Kidney (tissue), 13 donors: ENCODE measurements at regions not wholly inside any gene's neighbourhood (a gene's known extent, or its start where the extent isn't known, plus 50 kb on each side); places are given as distances from the start of the nearest gene placed in this dataset.

Experiments used
- DNase-seq, 5 donors: peaks; one replicate each; pipeline ENCODE4 v3.0.0-alpha.2; 2013 to 2020
- FAIRE-seq: peaks from 2 replicates; lab custom pipeline; 2012; peaks lifted over from hg19 to GRCh38; lab: Jason Lieb, UNC
- H3K27ac ChIP-seq, 2 donors: one replicate each; pipeline ENCODE4 v1.7.0; 2013; ENCODE audit warnings: low read depth in 2 of 2, low read length in 2 of 2, inconsistent platforms in 1 of 2
- H3K27me3 ChIP-seq: one replicate; pipeline ENCODE4 v1.7.1; 2013; ENCODE audit warnings: low read length, inconsistent platforms; ENCODE audit not compliant: control insufficient read depth, insufficient read depth
- H3K36me3 ChIP-seq, 3 donors: one replicate each; pipeline versions ENCODE4 v1.7.0 to v1.7.1; 2013; ENCODE audit warnings: low read length in 3 of 3, control low read depth in 1 of 3, inconsistent platforms in 1 of 3; ENCODE audit not compliant: insufficient read depth in 3 of 3, control insufficient read depth in 2 of 3
- H3K4me1 ChIP-seq, 3 donors: one replicate each; pipeline versions ENCODE4 v1.7.0 to v1.7.1; 2013; ENCODE audit warnings: low read length in 3 of 3, inconsistent platforms in 1 of 3, low read depth in 1 of 3; ENCODE audit not compliant: control insufficient read depth in 2 of 3, insufficient read depth in 2 of 3
- H3K4me3 ChIP-seq, 3 donors: one replicate each; pipeline versions ENCODE4 v1.7.0 to v1.8.1; 2013; ENCODE audit warnings: low read length in 3 of 3, control low read depth in 1 of 3, inconsistent platforms in 1 of 3
- H3K9ac ChIP-seq, 3 donors: one replicate each; pipeline versions ENCODE4 v1.7.0 to v1.7.1; 2013; ENCODE audit warnings: low read length in 3 of 3, control low read depth in 1 of 3, inconsistent platforms in 1 of 3
- H3K9me3 ChIP-seq, 3 donors: one replicate each; pipeline versions ENCODE4 v1.7.0 to v1.7.1; 2013; ENCODE audit warnings: low read length in 3 of 3, control low read depth in 1 of 3, inconsistent platforms in 1 of 3; ENCODE audit not compliant: control insufficient read depth in 2 of 3, insufficient read depth in 1 of 3
- CTCF ChIP-seq: IDR thresholded peaks from 3 replicates; pipeline ENCODE4 v1.5.1; 2012; ENCODE audit warnings: mild to moderate bottlenecking, moderate library complexity, borderline replicate concordance; ENCODE audit not compliant: insufficient read depth; ENCODE audit errors: extremely low read depth
- intact Hi-C: fragments of 100-400 bp; cut with DNase I; formaldehyde crosslinking; loops from one replicate; pipeline ENCODE4 v1.11.1; 2022
- donor health status: control.
- donor health status: control.
- donor health status: control.
- donor health status: control.
- donor health status: control.
- donor health status: DM: yes; HTN: yes; CAD: no.
- donor health status: Normal renal cell carcinoma (clear cell type).

DNA sequence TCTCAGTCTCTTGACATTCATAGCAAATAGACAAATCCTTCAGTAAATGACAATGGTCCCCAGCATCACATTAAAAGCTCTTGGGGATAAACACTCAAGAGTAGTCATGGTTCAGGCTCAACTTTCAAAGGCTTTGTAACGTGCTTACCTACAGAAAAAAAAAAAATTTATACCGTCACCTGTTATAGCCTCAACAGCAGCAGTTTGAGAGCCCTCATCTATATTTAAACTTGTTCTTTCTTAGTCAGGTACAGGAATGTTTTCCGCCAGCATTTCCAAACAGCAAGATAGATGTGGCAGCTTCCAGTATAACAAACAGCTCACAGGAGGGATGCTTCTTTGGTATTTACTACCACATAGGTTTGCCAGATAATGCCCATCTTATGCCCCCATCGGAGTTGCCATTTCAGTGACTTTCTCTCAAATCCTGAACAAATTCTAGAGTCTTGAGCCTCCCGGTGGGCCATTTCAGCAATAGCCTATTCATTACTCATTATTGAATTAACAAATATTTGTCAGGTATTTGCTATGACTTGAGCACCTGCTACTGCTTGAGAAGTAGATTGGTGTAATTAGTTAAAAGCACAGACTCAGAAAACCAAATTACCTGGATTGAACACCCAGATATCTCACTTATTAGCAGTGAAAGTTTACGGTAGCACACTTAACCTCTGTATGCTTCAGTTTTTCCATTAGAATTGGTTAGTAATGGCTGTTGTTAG lies 470.0 kb downstream of the EBF1 start:
- intact Hi-C loops: no loop called here
- FAIRE-seq (no peak), DNase-seq (no peak)
- H3K9me3 ChIP-seq: no peaks in the 10 kb centered on the region
- H3K36me3 ChIP-seq: no peaks in the 10 kb centered on the region
- no peak overlapping the region for H3K9ac ChIP-seq
- no peaks in the 10 kb centered on the region for H3K4me1 ChIP-seq
- H3K27ac ChIP-seq: no peak overlapping the region
- H3K4me3 ChIP-seq: no peak overlapping the region
- H3K27me3 ChIP-seq: no peaks in the 10 kb centered on the region
- TF ChIP-seq CTCF: no peak

DNA sequence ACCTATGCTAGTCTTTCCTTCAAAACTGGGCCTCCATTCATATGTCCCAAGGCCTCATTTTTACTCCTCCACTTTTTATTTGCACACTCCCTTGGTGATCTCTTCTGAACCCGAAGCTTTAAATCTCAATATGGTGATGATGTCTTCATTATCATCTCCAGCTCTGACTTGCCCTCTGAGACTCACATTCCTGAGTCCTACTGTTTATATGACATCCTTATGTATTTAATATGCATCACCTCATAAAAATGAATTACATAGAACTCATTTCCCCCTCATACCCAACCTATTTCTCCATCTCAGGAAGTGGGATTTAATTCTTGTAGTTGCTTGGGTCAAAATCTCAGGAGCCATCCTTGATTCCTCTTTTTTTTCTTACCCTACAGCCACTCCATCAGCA lies 473.0 kb downstream of the EBF1 start:
- no peaks in the 10 kb centered on the region for H3K4me1 ChIP-seq
- no peak overlapping the region for H3K9ac ChIP-seq
- no peak for TF ChIP-seq CTCF
- H3K36me3 ChIP-seq: no peaks in the 10 kb centered on the region
- H3K27ac ChIP-seq: no peak overlapping the region
- DNase-seq (no peak), FAIRE-seq (no peak)
- no peak overlapping the region for H3K4me3 ChIP-seq
- no peaks in the 10 kb centered on the region for H3K27me3 ChIP-seq
- intact Hi-C loops: no loop called here
- no peaks in the 10 kb centered on the region for H3K9me3 ChIP-seq

- H3K9me3 ChIP-seq: no peaks in the 10 kb centered on the region
- intact Hi-C loops: no loop called here
- DNase-seq (no peak), FAIRE-seq (no peak)
- no peak overlapping the region for H3K4me3 ChIP-seq
- peaks cover 0 to 2% (median 0%) of the 10 kb centered on the region in 3 donors for H3K4me1 ChIP-seq
- TF ChIP-seq CTCF: no peak
- H3K27ac ChIP-seq: no peak overlapping the region
- no peak overlapping the region for H3K9ac ChIP-seq
- H3K36me3 ChIP-seq: no peaks in the 10 kb centered on the region
- no peaks in the 10 kb centered on the region for H3K27me3 ChIP-seq
Observed at GRCh38 chr5:158623971-158624370, 475.7 kb downstream of the EBF1 start.
